ENCODE measurements at regions not wholly inside any gene's neighbourhood (a gene's known extent, or its start where the extent isn't known, plus 50 kb on each side); places are given as distances from the start of the nearest gene placed in this dataset.

DNA sequence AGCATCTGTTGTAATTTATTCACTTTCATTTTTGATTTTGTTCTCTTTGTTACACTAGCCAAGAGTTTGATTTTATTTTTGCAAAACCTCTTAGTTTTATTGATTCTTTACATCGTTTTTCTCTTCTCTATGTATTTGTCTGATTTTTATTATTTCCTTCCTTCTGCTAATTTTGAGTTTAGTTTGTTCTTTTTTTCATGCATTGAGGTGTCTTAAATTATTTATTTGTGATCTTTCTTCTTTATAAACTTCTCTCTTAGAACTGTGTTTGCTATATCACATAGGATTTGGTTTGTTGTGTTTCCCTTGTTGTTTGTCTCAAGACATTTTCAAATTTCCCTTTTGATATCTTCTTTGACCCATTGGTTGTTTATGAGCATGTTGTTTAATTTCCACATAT, 51.7 kb upstream of the NFKBIA start:
- DNase-seq (ENCODE audit: low spot score): no peak

- no peak for DNase-seq (ENCODE audit: low spot score)
Measured at GRCh38 chr14:35458442-35458841, 53.9 kb upstream of the NFKBIA start.

DNA sequence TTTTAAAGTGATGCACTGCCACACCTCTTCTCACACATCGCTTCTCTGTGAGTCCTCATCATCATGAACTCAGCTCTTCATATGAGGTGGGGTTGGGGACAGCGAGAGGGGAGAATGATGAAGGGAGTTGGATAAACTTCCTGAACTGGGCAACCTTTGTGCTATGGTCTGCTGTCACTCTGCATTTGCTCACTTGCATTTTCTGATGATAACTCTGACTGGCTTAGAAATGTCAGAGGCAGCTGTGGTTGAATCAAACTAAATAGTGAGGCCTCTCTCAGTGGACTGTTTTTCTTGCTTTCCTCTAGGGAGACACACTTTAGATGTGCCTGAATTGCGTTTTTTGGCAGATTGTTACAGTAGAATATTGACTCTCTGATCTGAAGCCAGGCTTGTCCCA, 55.2 kb upstream of the NFKBIA start:
- no peak for DNase-seq (ENCODE audit: low spot score)

GRCh38 chr14:35470755-35471154, 63.2 kb upstream of the INSM2 start:
- peak; percentile 55 for DNase-seq (ENCODE audit: low spot score)

- no peak for DNase-seq (ENCODE audit: low spot score)
Measured at GRCh38 chr14:35471803-35472202, 62.2 kb upstream of the INSM2 start.

DNA sequence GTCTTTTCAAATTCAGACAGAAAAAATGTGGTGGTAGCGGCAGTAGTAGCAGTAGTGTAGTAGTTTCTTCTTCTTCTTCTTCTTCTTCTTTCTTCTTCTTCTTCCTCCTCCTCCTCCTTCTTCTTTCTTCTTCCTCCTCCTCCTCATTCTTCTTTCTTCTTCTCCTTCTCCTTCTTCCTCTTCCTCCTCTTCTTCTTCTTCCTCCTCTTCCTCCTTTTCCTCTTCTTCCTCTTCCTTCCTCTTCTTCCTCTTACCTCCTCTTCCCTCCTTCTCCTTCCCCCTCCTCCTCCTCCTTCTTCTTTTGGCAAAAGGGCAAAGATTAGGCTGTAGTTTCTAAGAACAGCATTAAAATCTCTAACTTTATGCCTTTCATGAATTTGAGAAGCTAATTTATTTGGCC, 59.6 kb upstream of the INSM2 start:
- DNase-seq (ENCODE audit: low spot score): no peak

DNA sequence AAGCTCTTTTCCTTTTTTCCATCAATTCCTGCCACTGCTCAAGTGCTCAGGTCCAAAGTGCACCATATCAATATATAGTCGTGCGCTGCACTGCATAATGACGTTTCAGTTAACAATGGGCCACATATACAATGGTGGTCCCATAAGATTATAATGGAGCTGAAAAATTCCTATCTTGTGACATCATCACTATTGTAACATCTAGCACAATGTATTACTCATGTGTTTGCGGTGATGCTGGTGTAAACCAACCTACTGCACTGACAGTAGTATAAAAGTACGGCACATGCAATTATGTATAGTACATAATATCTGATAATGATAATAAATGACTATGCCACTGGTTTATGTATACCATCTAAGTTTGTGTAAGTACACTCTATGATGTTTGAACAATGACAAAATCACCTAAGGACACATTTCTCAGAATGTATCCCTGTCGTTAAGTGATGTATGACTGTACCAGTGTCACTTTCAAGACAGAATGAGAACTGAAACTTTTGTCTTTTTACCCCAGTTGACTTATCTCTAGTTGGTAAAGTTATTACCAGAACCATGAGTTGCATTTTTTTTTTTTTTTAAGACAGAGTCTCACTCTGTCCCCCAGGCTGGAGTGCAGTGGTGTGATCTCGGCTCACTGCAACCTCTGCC, 53.7 kb upstream of the INSM2 start:
- DNase-seq (ENCODE audit: low spot score): peak; percentile 58

DNA sequence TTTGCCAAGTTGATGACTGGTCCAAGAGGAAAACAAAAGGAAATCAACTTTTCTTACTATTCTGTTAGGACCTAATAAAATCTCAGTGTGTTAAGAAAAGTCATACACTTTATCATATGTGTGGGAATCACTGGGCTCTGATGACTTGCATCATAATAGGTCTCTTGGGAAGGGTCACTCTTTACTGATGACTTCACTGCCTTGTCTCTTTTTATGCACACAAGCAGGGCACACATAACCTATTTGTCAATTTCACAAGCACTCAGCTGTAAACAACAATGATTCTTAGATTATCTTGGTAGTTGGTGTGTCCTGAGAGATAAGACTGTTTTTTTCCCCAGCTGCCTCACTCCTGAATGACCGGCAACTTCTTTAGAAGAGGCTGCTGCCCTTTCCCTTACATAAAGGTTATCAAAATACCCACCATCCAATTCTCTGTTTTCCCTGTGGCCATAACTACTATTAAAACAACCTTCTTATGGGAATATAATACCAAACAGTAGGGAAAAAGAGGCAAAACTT, 50.9 kb upstream of the INSM2 start:
- no peak for DNase-seq (ENCODE audit: low spot score)
